ENCODE measurements at regions not wholly inside any gene's neighbourhood (a gene's known extent, or its start where the extent isn't known, plus 50 kb on each side); places are given as distances from the start of the nearest gene placed in this dataset.

DNA sequence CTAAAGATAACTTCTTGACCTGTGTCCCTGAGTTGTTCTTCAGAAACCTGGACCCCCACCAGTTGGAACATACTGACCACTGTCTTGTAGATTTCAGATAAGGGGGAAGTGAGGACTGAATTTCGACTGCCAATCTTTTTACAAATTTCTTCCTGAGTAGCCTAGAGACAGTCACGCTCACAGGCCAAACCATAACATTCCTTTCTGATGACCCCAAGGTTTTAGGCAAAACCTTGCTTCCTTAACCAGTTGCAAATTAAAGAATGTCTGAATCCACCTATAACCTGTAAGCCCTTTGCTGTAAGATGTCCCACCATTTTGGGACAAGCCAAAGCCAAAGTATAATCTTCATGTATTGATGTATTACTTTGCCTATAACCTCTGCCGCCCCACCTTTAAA lies 306.9 kb downstream of the LRFN2 start:
- ATAC-seq (ENCODE audit: low read depth in 2 of 2): no peak
- Mint-ChIP-seq H3K36me3 (no peaks in the 10 kb centered on the region), H3K27me3 (peaks cover 25 to 28% (median 26%) of the 10 kb centered on the region in 3 donors), H3K27ac (no peak overlapping the region), H3K4me3 (no peak overlapping the region), H3K4me1 (no peaks in the 10 kb centered on the region), H3K9me3 (peaks cover 0 to 4% (median 0%) of the 10 kb centered on the region in 7 donors)
- DNase-seq: no peak

DNA sequence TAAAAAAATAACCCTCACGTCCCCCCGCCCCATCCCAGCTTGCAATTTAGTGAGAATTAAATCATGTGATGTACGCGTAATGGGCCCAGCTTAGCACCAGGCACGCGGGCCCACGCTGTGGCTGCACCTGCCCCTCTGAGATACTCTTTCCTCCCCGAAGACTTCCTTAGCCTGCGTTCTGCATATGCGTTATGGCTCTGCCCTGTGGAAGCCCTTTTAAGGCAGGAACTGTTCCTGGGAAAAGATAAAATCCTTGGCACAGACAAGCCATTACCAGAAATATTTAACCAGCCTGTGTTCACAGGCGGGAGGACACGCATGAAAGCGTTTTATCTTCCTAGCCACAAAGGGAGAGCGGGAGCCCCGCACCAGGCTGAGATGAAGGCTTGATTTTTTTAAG lies 311.0 kb downstream of the LRFN2 start:
- Mint-ChIP-seq H3K4me1 (no peaks in the 10 kb centered on the region), H3K4me3 (no peak overlapping the region), H3K36me3 (no peaks in the 10 kb centered on the region), H3K9me3 (peaks cover 0 to 6% (median 0%) of the 10 kb centered on the region in 7 donors), H3K27me3 (peaks cover 20 to 26% (median 25%) of the 10 kb centered on the region in 3 donors), H3K27ac (no peak overlapping the region)
- DNase-seq (no peak), ATAC-seq (ENCODE audit: low read depth in 2 of 2) (no peak)

GRCh38 chr6:40274058-40274457 lies 313.1 kb downstream of the LRFN2 start:
- Mint-ChIP-seq H3K27me3 (peaks cover 22 to 45% (median 24%) of the 10 kb centered on the region in 3 donors), H3K27ac (no peak overlapping the region), H3K4me1 (no peaks in the 10 kb centered on the region), H3K4me3 (no peak overlapping the region), H3K36me3 (no peaks in the 10 kb centered on the region), H3K9me3 (peaks cover 0 to 6% (median 0%) of the 10 kb centered on the region in 7 donors)
- no peak for ATAC-seq (ENCODE audit: low read depth in 2 of 2)
- no peak for DNase-seq

DNA sequence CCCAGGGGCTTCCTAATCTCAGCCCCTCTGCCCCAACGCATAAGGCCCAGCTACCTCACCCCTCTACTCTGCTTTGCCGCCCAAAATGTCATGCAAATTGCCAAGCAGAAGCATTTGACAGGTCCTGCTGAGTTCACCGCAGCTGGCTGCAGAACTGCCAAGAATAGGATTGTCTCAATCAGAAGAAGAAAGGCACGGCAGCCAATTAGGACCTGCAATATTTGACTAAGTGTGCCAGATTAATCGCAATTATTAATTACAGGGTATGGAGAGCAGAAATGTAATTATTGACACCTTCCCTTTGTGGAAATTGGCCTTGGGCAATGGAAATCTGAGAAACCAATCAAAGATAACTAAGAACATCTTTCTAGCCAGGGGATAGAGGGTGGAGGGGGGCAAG lies 318.6 kb downstream of the LRFN2 start:
- ATAC-seq (ENCODE audit: low read depth in 2 of 2): no peak
- Mint-ChIP-seq H3K4me3 (no peak overlapping the region), H3K27ac (no peak overlapping the region), H3K4me1 (no peaks in the 10 kb centered on the region), H3K27me3 (peaks cover 27 to 38% (median 30%) of the 10 kb centered on the region in 3 donors), H3K9me3 (peaks cover 0 to 6% (median 0%) of the 10 kb centered on the region in 7 donors), H3K36me3 (no peaks in the 10 kb centered on the region)
- DNase-seq: no peak

DNA sequence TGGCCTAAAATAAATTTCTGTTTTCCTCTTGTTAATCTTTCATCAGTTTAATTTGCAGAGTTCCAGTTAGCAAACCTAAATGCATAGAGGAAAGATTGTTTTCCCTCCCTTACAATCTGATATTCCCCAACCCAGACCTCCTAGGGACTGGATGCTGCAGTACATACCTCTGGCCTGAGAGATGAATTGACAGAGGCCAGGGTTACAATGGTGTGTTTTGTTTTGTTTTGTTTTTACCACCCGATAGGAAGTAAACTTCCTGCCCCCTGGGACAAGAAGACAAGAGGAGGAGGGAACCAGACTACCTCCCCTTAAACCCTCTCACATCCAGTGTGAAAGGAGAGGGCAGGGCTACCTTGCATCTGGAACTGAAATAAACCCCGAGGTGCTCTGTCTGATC lies 319.0 kb downstream of the LRFN2 start:
- DNase-seq (no peak), ATAC-seq (ENCODE audit: low read depth in 2 of 2) (no peak)
- Mint-ChIP-seq H3K9me3 (peaks cover 0 to 4% (median 0%) of the 10 kb centered on the region in 7 donors), H3K27me3 (peaks cover 23 to 34% (median 26%) of the 10 kb centered on the region in 3 donors), H3K36me3 (no peaks in the 10 kb centered on the region), H3K27ac (no peak overlapping the region), H3K4me1 (no peaks in the 10 kb centered on the region), H3K4me3 (no peak overlapping the region)

GRCh38 chr6:40265615-40266014 lies 321.5 kb downstream of the LRFN2 start:
- Mint-ChIP-seq H3K36me3 (peaks cover 3 to 10% of the 10 kb centered on the region in 2 donors), H3K27ac (no peak overlapping the region), H3K4me3 (no peak overlapping the region), H3K9me3 (peaks cover 2 to 10% (median 6%) of the 10 kb centered on the region in 7 donors), H3K27me3 (peaks cover 21 to 40% (median 22%) of the 10 kb centered on the region in 3 donors), H3K4me1 (no peaks in the 10 kb centered on the region)
- DNase-seq (no peak), ATAC-seq (ENCODE audit: low read depth in 2 of 2) (no peak)

- Mint-ChIP-seq H3K36me3 (peaks cover 3 to 14% of the 10 kb centered on the region in 2 donors), H3K27me3 (peaks cover 21 to 27% (median 22%) of the 10 kb centered on the region in 3 donors), H3K4me3 (no peak overlapping the region), H3K4me1 (no peaks in the 10 kb centered on the region), H3K27ac (no peak overlapping the region), H3K9me3 (peaks cover 2 to 16% (median 6%) of the 10 kb centered on the region in 7 donors)
- no peak for ATAC-seq (ENCODE audit: low read depth in 2 of 2)
- DNase-seq: no peak
These were observed 323.2 kb downstream of the LRFN2 start for GRCh38 chr6:40263970-40264369.

- DNase-seq (no peak), ATAC-seq (ENCODE audit: low read depth in 2 of 2) (no peak)
- H3K4me1 Mint-ChIP-seq: no peaks in the 10 kb centered on the region
- H3K27ac Mint-ChIP-seq: no peak overlapping the region
- peaks cover 18 to 34% (median 27%) of the 10 kb centered on the region in 3 donors for H3K27me3 Mint-ChIP-seq
- peaks cover 3 to 14% of the 10 kb centered on the region in 2 donors for H3K36me3 Mint-ChIP-seq
- H3K4me3 Mint-ChIP-seq: no peak overlapping the region
- H3K9me3 Mint-ChIP-seq: peaks cover 2 to 16% (median 6%) of the 10 kb centered on the region in 7 donors
These were observed 324.8 kb downstream of the LRFN2 start for GRCh38 chr6:40262363-40262762.

DNA sequence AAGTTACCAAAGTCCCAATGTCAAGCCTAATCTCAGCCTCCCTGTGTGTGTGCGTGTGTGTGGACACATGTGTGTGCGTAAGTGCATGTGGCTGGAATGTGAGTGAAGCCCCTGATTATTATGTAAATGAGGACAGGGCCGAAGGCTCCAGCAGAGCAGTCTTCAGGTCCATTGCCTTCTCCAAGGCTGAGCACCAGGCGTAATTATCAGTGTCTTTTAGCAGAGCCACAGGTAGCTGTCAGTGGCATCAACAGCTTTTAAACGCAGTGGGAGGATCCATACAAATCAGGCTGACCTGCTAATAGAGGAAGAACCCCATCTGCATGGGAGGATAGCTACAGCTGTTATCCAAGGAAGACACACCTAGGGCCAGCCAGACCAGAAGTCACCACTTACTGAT lies 324.3 kb upstream of the MOCS1 start:
- Mint-ChIP-seq H3K36me3 (peaks cover 3 to 14% of the 10 kb centered on the region in 2 donors), H3K4me1 (no peaks in the 10 kb centered on the region), H3K27ac (no peak overlapping the region), H3K4me3 (no peak overlapping the region), H3K27me3 (peaks cover 18 to 25% (median 24%) of the 10 kb centered on the region in 3 donors), H3K9me3 (peaks cover 1 to 16% (median 6%) of the 10 kb centered on the region in 7 donors)
- no peak for DNase-seq
- ATAC-seq (ENCODE audit: low read depth in 2 of 2): no peak

GRCh38 chr6:40256831-40257230 lies 322.6 kb upstream of the MOCS1 start:
- Mint-ChIP-seq H3K27ac (no peak overlapping the region), H3K9me3 (peaks cover 1 to 16% (median 5%) of the 10 kb centered on the region in 7 donors), H3K4me1 (no peaks in the 10 kb centered on the region), H3K4me3 (no peak overlapping the region), H3K36me3 (peaks cover 3 to 14% of the 10 kb centered on the region in 2 donors), H3K27me3 (peaks cover 17 to 18% (median 18%) of the 10 kb centered on the region in 3 donors)
- ATAC-seq (ENCODE audit: low read depth in 2 of 2) (no peak), DNase-seq (no peak)

DNA sequence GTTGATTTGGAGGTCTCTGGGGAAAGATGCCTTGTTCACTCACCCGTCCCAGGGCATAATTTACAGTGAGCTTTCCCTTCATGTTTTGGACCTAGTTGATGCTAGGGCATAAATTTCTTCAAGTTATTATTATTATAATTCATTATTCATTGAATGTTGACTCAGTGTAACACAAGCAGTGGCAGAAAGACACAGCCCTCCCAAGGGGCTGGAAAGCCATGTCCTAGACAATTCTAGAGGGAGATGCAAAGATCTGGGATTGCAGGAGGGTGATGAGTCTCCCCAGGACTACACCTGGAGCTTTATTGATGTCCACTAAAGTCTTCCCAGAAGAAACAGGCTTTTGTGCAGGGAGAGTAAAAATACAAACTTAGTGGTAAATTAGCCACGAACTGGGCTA lies 322.0 kb upstream of the MOCS1 start:
- ATAC-seq (ENCODE audit: low read depth in 2 of 2): no peak
- no peak for DNase-seq

DNA sequence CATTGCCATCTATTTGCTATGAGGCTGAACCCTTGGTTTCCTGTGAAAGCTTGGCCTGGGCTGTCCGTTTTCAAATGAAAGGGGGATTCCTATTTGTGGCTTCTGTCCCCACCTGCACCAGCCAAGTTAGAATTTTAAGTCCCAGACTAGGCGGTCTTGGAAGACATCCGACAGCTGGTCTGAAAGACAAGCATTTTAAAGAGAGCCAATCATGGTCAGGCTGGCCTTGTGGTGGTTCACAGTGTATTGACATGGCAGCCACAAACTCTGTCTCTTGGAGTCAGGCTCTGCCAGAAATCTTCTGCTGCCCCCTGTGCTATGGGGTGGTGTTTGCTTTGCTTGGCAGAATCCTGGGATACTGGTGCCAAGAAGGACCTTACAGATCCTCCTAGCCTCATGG lies 319.2 kb upstream of the MOCS1 start:
- Mint-ChIP-seq H3K27ac (no peak overlapping the region), H3K9me3 (peaks cover 0 to 1% (median 0%) of the 10 kb centered on the region in 7 donors), H3K27me3 (peaks cover 16 to 24% (median 22%) of the 10 kb centered on the region in 3 donors), H3K36me3 (no peaks in the 10 kb centered on the region), H3K4me3 (no peak overlapping the region), H3K4me1 (peaks cover 0 to 6% (median 5%) of the 10 kb centered on the region in 3 donors)
- DNase-seq (no peak), ATAC-seq (ENCODE audit: low read depth in 2 of 2) (no peak)

More for the DNA sequence above, 322.0 kb upstream of the MOCS1 start:
- peaks cover 0 to 13% (median 5%) of the 10 kb centered on the region in 7 donors for H3K9me3 Mint-ChIP-seq
- peaks cover 1 to 11% of the 10 kb centered on the region in 2 donors for H3K36me3 Mint-ChIP-seq
- no peak overlapping the region for H3K27ac Mint-ChIP-seq
- peaks cover 0 to 4% (median 3%) of the 10 kb centered on the region in 3 donors for H3K4me1 Mint-ChIP-seq
- no peak overlapping the region for H3K4me3 Mint-ChIP-seq
- H3K27me3 Mint-ChIP-seq: peaks cover 15 to 18% (median 18%) of the 10 kb centered on the region in 3 donors

GRCh38 chr6:40252531-40253258 lies 318.4 kb upstream of the MOCS1 start:
- no peaks in the 10 kb centered on the region for H3K36me3 Mint-ChIP-seq
- H3K4me1 Mint-ChIP-seq: peaks cover 0 to 6% (median 5%) of the 10 kb centered on the region in 3 donors
- peaks cover 0 to 1% (median 0%) of the 10 kb centered on the region in 7 donors for H3K9me3 Mint-ChIP-seq
- ATAC-seq (ENCODE audit: low read depth in 2 of 2): no peak
- peaks cover 20 to 25% (median 22%) of the 10 kb centered on the region in 3 donors for H3K27me3 Mint-ChIP-seq
- no peak for DNase-seq
- H3K27ac Mint-ChIP-seq: no peak overlapping the region
- H3K4me3 Mint-ChIP-seq: no peak overlapping the region

DNA sequence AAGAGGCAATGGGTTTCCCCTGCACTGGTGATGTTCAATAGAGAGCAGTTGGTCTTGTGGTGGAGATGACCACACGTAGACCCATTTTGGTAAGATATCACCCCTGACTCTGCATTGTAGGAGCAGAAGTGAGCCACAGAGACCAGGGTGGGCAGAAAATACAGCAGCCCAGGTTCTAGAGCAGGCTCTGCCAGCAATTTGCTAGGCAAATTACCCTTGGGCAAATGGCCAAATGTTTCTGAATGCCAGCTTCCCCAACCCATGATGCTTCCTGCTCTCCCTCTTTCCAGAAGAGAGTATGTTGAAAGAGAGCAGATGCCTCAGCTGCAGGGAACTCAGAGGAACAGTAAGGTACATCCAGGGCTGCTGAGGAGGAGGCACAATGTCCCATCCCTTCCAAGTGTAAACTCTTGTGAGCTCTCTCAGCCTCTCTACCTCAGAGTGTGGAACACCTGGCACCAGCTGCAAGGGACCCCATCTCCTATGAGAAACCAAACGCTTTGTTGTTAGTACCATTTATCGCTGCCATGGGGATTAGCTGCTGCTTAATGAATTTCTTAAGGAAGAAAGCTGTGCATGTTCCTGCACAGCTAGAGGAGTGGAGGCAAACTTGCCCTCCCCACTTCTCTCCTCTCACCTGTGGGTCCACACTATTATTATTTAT lies 317.5 kb upstream of the MOCS1 start:
- no peak for ATAC-seq (ENCODE audit: low read depth in 2 of 2)
- DNase-seq: no peak
- Mint-ChIP-seq H3K27ac (no peak overlapping the region), H3K36me3 (no peaks in the 10 kb centered on the region), H3K27me3 (peaks cover 18 to 27% (median 20%) of the 10 kb centered on the region in 3 donors), H3K4me1 (peaks cover 0 to 6% (median 5%) of the 10 kb centered on the region in 3 donors), H3K9me3 (peaks cover 0 to 1% (median 0%) of the 10 kb centered on the region in 7 donors), H3K4me3 (no peak overlapping the region)
